HepG2 (cell line): ENCODE measurements at regions not wholly inside any gene's neighbourhood (a gene's known extent, or its start where the extent isn't known, plus 50 kb on each side); places are given as distances from the start of the nearest gene placed in this dataset.

Experiments used
- ATAC-seq: fragments of 200-7000 bp; cut with Tn5 transposase; 3 replicates; pipeline ENCODE4 v1.9.1; 2020; ENCODE audit warnings: mild to moderate bottlenecking, moderate library complexity
- BruUV-seq: library from RNA; stranded (reverse); fragments of 400-500 nt; replicated peaks from 2 replicates; lab custom pipeline; 2021; lab: Mats Ljungman, UMichigan
- CTCF ChIA-PET: fragments of 300-600 bp; formaldehyde crosslinking; extraction: SDS; loops from one replicate; lab custom pipeline; 2021; ENCODE audit warnings: low total read pairs, inconsistent platforms, low intra/inter-chr PET ratio; lab: Yijun Ruan, JAX
- POLR2A ChIA-PET: fragments of 350-600 bp; sonication (Branson Sonifier 250); formaldehyde crosslinking; loops from one replicate; lab custom pipeline; 2020; ENCODE audit warnings: antibody characterized with exemption, inconsistent platforms; lab: Yijun Ruan, JAX
- DNase-seq: peaks from one replicate; pipeline ENCODE4 v3.0.0-alpha.2; 2015; ENCODE audit warnings: low spot score
- FAIRE-seq: peaks from 3 replicates; lab custom pipeline; 2011; peaks lifted over from hg19 to GRCh38; lab: Jason Lieb, UNC
- H2AFZ ChIP-seq: one replicate; pipeline ENCODE4 v1.6.1; 2011; ENCODE audit warnings: low read length, inconsistent platforms
- H3K27ac ChIP-seq: fragments of 300-600 bp; 3 replicates; pipeline ENCODE4 v1.8.0; 2011; ENCODE audit warnings: mixed run types, mild to moderate bottlenecking, mixed read lengths, low read length, inconsistent platforms; ENCODE audit not compliant: insufficient read depth; ENCODE audit errors: extremely low read length
- H3K27me3 ChIP-seq, 2 experiments: fragments of 200-600 bp in 1 of 2; 2 replicates in 1 of 2; 3 replicates in 1 of 2; pipeline versions ENCODE4 v1.6.0 to v1.8.0; 2011; ENCODE audit warnings: low read length in 2 of 2, mild to moderate bottlenecking in 2 of 2, moderate library complexity in 2 of 2, inconsistent platforms in 1 of 2; ENCODE audit not compliant: insufficient read depth in 2 of 2, control insufficient read depth in 1 of 2
- H3K36me3 ChIP-seq, 2 experiments: fragments of 200-600 bp in 1 of 2; replicated peaks in 1 of 2; 2 replicates in 1 of 2; 3 replicates in 1 of 2; pipeline versions ENCODE4 v1.5.1 to v1.8.0; 2011; ENCODE audit warnings: low read length in 2 of 2, inconsistent platforms in 1 of 2; ENCODE audit not compliant: insufficient read depth in 2 of 2, control insufficient read depth in 1 of 2
- H3K4me1 ChIP-seq: 2 replicates; pipeline ENCODE4 v1.5.1; 2012; ENCODE audit warnings: low read length, inconsistent platforms; ENCODE audit not compliant: insufficient read depth
- H3K4me2 ChIP-seq: 2 replicates; pipeline ENCODE4 v1.6.0; 2011; ENCODE audit warnings: low read depth, low read length, inconsistent platforms
- H3K4me3 ChIP-seq, 3 experiments: fragments of 200-600 bp in 1 of 3; sonication (generic), shearing (Covaris generic) in 1 of 3; replicated peaks in 1 of 3; 2 replicates each; pipeline ENCODE4 v1.5.1; 2011 to 2016; ENCODE audit warnings: low read length in 3 of 3, inconsistent platforms in 2 of 3, low read depth in 2 of 3, mild to moderate bottlenecking in 2 of 3, control low read depth in 1 of 3, mixed read lengths in 1 of 3; ENCODE audit not compliant: insufficient read depth in 1 of 3
- H3K79me2 ChIP-seq: one replicate; pipeline ENCODE4 v1.6.1; 2011; ENCODE audit warnings: low read length, inconsistent platforms; ENCODE audit not compliant: insufficient read depth
- H3K9ac ChIP-seq: 2 replicates; pipeline ENCODE4 v1.6.0; 2011; ENCODE audit warnings: mild to moderate bottlenecking, low read depth, low read length, inconsistent platforms; ENCODE audit not compliant: insufficient read depth
- H3K9me3 ChIP-seq: 2 replicates; pipeline ENCODE4 v1.5.1; 2012; ENCODE audit warnings: mild to moderate bottlenecking, low read length
- H4K20me1 ChIP-seq: 2 replicates; pipeline ENCODE4 v1.6.0; 2011; ENCODE audit warnings: inconsistent platforms, mild to moderate bottlenecking, low read length, moderate library complexity; ENCODE audit not compliant: insufficient read depth
- SALL1 ChIP-seq: sonication (generic); formaldehyde crosslinking; IDR thresholded peaks from 2 replicates; pipeline ENCODE4 v1.8.0; 2022; ENCODE audit warnings: mild to moderate bottlenecking, missing genetic modification reagents
- TEAD3 ChIP-seq: optimal IDR thresholded peaks from 2 replicates; pipeline ENCODE3; 2016; ENCODE audit warnings: borderline replicate concordance
- ZNF230 ChIP-seq: sonication (generic); formaldehyde crosslinking; IDR thresholded peaks from 2 replicates; pipeline ENCODE4 v1.4.0; 2020; ENCODE audit warnings: mild to moderate bottlenecking, missing genetic modification reagents
- ZNF44 ChIP-seq: sonication (generic); formaldehyde crosslinking; IDR thresholded peaks from 2 replicates; pipeline ENCODE4 v1.5.1; 2020; ENCODE audit warnings: mild to moderate bottlenecking, missing genetic modification reagents
- ZNF569 ChIP-seq: sonication (generic); formaldehyde crosslinking; IDR thresholded peaks from 2 replicates; pipeline ENCODE4 v1.5.0; 2020; ENCODE audit warnings: mild to moderate bottlenecking, missing genetic modification reagents, moderate library complexity, borderline replicate concordance
- ZNF713 ChIP-seq: sonication (generic); formaldehyde crosslinking; IDR thresholded peaks from 2 replicates; pipeline ENCODE4 v1.4.0; 2020; ENCODE audit warnings: mild to moderate bottlenecking, missing genetic modification reagents
- ZNF891 ChIP-seq: sonication (generic); formaldehyde crosslinking; IDR thresholded peaks from 2 replicates; pipeline ENCODE4 v1.5.0; 2020; ENCODE audit warnings: mild to moderate bottlenecking, missing genetic modification reagents
- WGBS: methylation state at CpG from one replicate; pipeline ENCODE4 v1.1.6; 2017; ENCODE audit warnings: low lambda C conversion rate; 5-methylcytosine and 5-hydroxymethylcytosine counted together
- in situ Hi-C: cut with HindIII; loops from 2 replicates; pipeline ENCODE4 v1.10.0; 2017; ENCODE audit warnings: low pct_unique_long_range_greater_than_20kb; ENCODE audit not compliant: extremely low pct_ligation_motif_present
- intact Hi-C: fragments of 100-400 bp; cut with micrococcal nuclease; formaldehyde crosslinking; loops from one replicate; pipeline ENCODE4 v1.10.0; 2022; ENCODE audit not compliant: unreplicated experiment
- TF ChIP-seq, protein P1 (sequence below): sonication (generic); formaldehyde crosslinking; IDR thresholded peaks from 2 replicates; pipeline ENCODE4 v1.5.1; 2020; ENCODE audit warnings: mild to moderate bottlenecking, missing genetic modification reagents

DNA sequence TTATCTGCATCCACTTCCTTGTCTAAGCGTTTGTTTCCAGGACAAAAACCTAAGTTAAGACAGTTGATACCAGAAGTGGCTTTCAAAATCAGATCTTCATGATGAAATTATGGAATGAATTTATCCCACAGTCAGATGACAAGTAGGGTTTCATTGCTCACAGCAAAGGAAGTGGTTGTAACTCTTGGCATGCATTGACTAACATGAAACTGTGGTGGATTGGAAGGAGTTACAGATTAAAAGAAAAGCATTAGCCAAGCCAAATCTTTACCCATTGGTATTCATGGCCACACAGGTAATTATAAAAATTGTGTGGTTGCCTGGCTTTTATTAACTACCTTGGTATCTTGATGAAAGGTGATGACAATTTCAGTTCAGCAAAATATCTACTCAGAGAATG is 438.0 kb upstream of the NXPH2 start (continued):
- TF ChIP-seq, protein P1, sequence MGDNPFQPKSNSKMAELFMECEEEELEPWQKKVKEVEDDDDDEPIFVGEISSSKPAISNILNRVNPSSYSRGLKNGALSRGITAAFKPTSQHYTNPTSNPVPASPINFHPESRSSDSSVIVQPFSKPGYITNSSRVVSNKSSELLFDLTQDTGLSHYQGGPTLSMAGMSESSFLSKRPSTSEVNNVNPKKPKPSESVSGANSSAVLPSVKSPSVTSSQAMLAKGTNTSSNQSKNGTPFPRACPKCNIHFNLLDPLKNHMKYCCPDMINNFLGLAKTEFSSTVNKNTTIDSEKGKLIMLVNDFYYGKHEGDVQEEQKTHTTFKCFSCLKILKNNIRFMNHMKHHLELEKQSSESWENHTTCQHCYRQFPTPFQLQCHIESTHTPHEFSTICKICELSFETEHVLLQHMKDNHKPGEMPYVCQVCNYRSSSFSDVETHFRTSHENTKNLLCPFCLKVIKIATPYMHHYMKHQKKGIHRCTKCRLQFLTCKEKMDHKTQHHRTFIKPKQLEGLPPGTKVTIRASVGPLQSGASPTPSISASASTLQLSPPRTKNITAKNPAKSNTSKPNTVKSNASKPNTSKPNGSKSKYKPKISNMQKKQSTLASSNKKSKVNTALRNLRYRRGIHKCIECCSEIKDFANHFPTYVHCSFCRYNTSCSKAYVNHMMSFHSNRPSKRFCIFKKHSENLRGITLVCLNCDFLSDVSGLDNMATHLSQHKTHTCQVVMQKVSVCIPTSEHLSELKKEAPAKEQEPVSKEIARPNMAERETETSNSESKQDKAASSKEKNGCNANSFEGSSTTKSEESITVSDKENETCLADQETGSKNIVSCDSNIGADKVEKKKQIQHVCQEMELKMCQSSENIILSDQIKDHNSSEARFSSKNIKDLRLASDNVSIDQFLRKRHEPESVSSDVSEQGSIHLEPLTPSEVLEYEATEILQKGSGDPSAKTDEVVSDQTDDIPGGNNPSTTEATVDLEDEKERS (CRISPR knock-in tag), result no peak
- no peak for TF ChIP-seq TEAD3 (CRISPR knock-in tag)
- no peak for TF ChIP-seq ZNF230 (CRISPR knock-in tag)

DNA sequence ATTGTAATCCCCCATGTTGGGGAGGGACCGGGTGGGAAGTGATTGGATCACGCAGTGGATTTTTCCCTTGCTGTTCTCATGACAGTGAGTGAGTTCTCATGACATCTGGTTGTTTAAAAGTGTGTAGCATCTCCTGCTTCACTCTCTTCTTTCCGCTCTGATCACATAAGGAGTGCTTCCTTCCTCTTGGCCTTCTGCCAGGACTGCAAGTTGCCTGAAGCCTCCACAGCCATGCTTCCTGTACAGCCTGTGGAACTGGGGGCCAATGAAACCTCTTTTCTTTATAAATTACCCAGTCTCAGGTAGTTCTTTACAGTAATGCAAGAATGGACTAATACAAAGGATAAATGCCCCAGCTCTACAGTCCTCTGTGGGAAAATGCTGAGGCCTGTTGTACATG is 437.5 kb upstream of the NXPH2 start:
- Histone ChIP-seq H3K9me3 (no peaks in the 10 kb centered on the region), H3K9ac (no peak overlapping the region), H3K4me3 (no peak overlapping the region), H3K27ac (no peak overlapping the region), H3K79me2 (no peaks in the 10 kb centered on the region), H4K20me1 (no peaks in the 10 kb centered on the region), H3K27me3 (no peaks in the 10 kb centered on the region), H3K4me2 (no peak overlapping the region), H3K36me3 (no peaks in the 10 kb centered on the region), H2AFZ (no peak overlapping the region), H3K4me1 (no peaks in the 10 kb centered on the region)
- in situ Hi-C loops, result no loop called here
- BruUV-seq, result no TSS peak
- CTCF ChIA-PET, result no interaction called here
- no peak for ATAC-seq
- POLR2A ChIA-PET, result no interaction called here
- no peak for DNase-seq
- no peak for FAIRE-seq
- intact Hi-C loops, result no loop called here
- 5% methylated on average over 3 of the region's 3 CpGs for WGBS
- TF ChIP-seq ZNF44, result no peak
- no peak for TF ChIP-seq ZNF891 (CRISPR knock-in tag)
- no peak for TF ChIP-seq SALL1 (CRISPR knock-in tag)
- no peak for TF ChIP-seq ZNF569 (CRISPR knock-in tag)
- no peak for TF ChIP-seq ZNF713 (CRISPR knock-in tag)
